Esophagus muscularis mucosa (tissue), 4 donors: ENCODE measurements at regions not wholly inside any gene's neighbourhood (a gene's known extent, or its start where the extent isn't known, plus 50 kb on each side); places are given as distances from the start of the nearest gene placed in this dataset.

ENCODE experiments used
- DNase-seq: peaks from one replicate; pipeline ENCODE4 v3.0.0-alpha.2; 2017; ENCODE audit errors: extremely low spot score
- H3K27ac ChIP-seq, 4 donors: fragments of 200-600 bp; sonication (generic); replicated peaks in 1 of 4; 1 replicate in 3 of 4; 2 replicates in 1 of 4; pipeline ENCODE4 v1.5.1; 2016 to 2019; ENCODE audit warnings: mild to moderate bottlenecking in 1 of 4
- H3K27me3 ChIP-seq, 4 donors: fragments of 200-600 bp; sonication (generic); one replicate each; pipeline versions ENCODE4 v1.5.1 to v1.6.0; 2016 to 2019
- H3K36me3 ChIP-seq, 4 donors: fragments of 200-600 bp; sonication (generic); one replicate each; pipeline ENCODE4 v1.5.1; 2016 to 2019
- H3K4me1 ChIP-seq, 4 donors: fragments of 200-600 bp; sonication (generic); one replicate each; pipeline ENCODE4 v1.5.1; 2016 to 2019
- H3K4me3 ChIP-seq, 4 donors: fragments of 200-600 bp; sonication (generic); 1 replicate in 2 of 4; 2 replicates in 2 of 4; pipeline ENCODE4 v1.5.1; 2016 to 2019; ENCODE audit warnings: mild to moderate bottlenecking in 4 of 4, moderate library complexity in 1 of 4
- H3K9me3 ChIP-seq, 4 donors: fragments of 200-600 bp; sonication (generic); 1 replicate in 3 of 4; 2 replicates in 1 of 4; pipeline ENCODE4 v1.5.1; 2016 to 2019
- CTCF ChIP-seq, 3 experiments: fragments of 200-600 bp in 2 of 3; fragments of 450-650 bp in 1 of 3; sonication (generic) in 2 of 3; IDR thresholded peaks; one replicate each; pipeline ENCODE4 v1.5.1; 2017 to 2019; ENCODE audit warnings: antibody characterized with exemption in 3 of 3, mild to moderate bottlenecking in 2 of 3, moderate library complexity in 1 of 3
- EP300 ChIP-seq: sonication (generic); formaldehyde crosslinking; IDR thresholded peaks from one replicate; pipeline ENCODE4 v1.6.1; 2017; ENCODE audit warnings: antibody characterized with exemption
- POLR2A ChIP-seq: fragments of 450-650 bp; IDR thresholded peaks from one replicate; pipeline ENCODE4 v1.6.1; 2017; ENCODE audit warnings: antibody characterized with exemption, moderate library complexity, mild to moderate bottlenecking, low read depth
- POLR2AphosphoS5 ChIP-seq, 2 donors: sonication (generic); formaldehyde crosslinking; IDR thresholded peaks; one replicate each; pipeline ENCODE4 v1.6.1; 2017; ENCODE audit warnings: antibody characterized with exemption in 2 of 2
- WGBS: methylation state at CpG from one replicate; pipeline ENCODE4 v1.1.5; 2018; 5-methylcytosine and 5-hydroxymethylcytosine counted together
- intact Hi-C: fragments of 100-400 bp; cut with DNase I; formaldehyde crosslinking; loops from one replicate; pipeline ENCODE4 v1.15.1; 2023

DNA sequence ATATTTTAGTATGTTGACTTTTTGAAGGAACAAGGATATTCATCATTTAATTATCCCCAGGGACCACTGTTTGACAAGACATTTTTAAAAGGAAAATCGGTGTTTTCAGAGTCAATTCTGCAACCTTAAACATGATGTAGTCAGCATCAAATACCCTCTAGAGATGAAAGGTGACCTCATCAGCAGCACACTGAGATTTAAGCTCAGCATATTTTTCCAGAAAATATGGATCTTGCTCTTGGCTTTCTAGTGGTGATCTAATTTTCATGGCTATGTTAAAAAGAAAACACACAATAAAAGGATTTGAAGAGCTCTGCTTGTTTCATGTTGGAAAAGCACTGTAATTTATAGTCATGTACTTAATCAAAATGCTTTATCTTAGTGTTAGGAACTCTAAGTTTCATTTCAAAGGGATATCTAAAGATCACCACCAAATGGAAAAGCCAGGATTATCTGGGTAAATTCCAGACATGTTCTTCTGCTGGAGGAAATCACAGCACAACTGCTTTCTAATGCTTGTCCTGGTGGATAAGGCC lies 487.2 kb downstream of the ENC1 start:
- DNase-seq: no peak
- H3K36me3 ChIP-seq: no peaks in the 10 kb centered on the region
- no peaks in the 10 kb centered on the region for H3K9me3 ChIP-seq
- no peaks in the 10 kb centered on the region for H3K27me3 ChIP-seq
- intact Hi-C loops: no loop called here
- peaks cover 0 to 18% (median 18%) of the 10 kb centered on the region in 4 donors for H3K4me1 ChIP-seq
- TF ChIP-seq CTCF (IDR thresholded peaks at IDR 0.05) (no peak), POLR2AphosphoS5 (IDR thresholded peaks at IDR 0.05) (no peak), POLR2A (no peak), EP300 (no peak)
- H3K27ac ChIP-seq: no peak overlapping the region
- WGBS: 33% methylated on average over 1 of the region's 1 CpG
- no peak overlapping the region for H3K4me3 ChIP-seq

DNA sequence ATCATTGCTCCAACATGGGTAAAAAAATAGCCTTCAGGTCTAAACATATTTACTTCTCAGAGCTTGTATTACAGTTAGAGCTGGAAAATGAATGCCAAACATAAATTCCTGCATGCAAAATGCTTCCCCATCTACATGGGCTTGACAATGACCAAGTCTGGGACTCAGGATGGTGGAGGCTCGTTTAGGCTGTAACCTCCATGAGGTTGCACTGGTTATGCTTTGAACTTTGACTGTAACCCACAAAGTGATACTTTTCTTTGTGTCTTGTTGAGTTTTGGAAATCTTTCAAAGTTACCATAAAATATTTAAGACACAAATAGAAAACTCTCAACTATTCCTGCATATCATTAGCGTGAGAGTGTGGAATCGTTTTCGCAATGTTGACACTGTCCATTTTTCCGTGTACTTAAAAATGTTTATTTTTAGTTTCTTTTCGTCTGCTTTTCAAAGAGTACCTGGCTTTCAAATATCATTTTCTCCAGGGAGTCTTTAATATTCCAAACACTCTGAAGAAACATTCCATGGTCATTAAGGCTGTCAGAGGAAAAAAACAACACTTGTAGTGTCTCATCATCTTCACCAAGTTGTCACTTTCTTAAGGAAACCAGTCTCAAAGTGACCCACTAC lies 487.8 kb downstream of the ENC1 start:
- Histone ChIP-seq H3K36me3 (no peaks in the 10 kb centered on the region), H3K27ac (peak overlapping the region in 1 of 4 donors; percentile 21), H3K9me3 (no peaks in the 10 kb centered on the region), H3K4me1 (peaks cover 0 to 18% (median 18%) of the 10 kb centered on the region in 4 donors), H3K27me3 (no peaks in the 10 kb centered on the region), H3K4me3 (no peak overlapping the region)
- TF ChIP-seq POLR2AphosphoS5 (IDR thresholded peaks at IDR 0.05): no peak
- no peak for TF ChIP-seq POLR2A
- no peak for TF ChIP-seq EP300
- TF ChIP-seq CTCF (IDR thresholded peaks at IDR 0.05): no peak
- intact Hi-C loops: no loop called here
- DNase-seq: no peak
- WGBS: 49% methylated on average over 6 of the region's 6 CpGs

DNA sequence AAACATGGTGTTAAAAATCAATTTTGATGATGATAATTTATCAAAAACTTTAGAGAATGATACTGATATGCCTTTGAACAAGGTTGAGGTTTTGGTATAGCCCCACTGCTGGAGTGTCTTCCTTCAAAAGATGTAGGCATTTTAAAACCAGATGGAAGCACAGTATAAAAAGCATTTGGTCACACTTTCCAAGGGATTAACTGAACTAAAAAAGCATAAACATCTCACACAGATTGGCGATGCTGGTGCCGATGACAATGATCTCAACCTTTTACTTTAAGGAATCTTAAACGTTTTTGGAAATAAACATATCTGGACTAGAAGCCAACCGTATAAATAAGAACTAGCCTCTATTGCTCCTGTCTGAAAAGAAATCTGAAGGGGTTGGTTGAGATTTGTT lies 488.4 kb downstream of the ENC1 start:
- Histone ChIP-seq H3K27ac (peak overlapping the region in 1 of 4 donors; percentile 21), H3K27me3 (no peaks in the 10 kb centered on the region), H3K36me3 (no peaks in the 10 kb centered on the region), H3K4me1 (peaks cover 0 to 18% (median 18%) of the 10 kb centered on the region in 4 donors), H3K4me3 (no peak overlapping the region), H3K9me3 (no peaks in the 10 kb centered on the region)
- DNase-seq: no peak
- 21% methylated on average over 4 of the region's 4 CpGs for WGBS
- intact Hi-C loops: no loop called here
- TF ChIP-seq CTCF (IDR thresholded peaks at IDR 0.05) (no peak), POLR2AphosphoS5 (IDR thresholded peaks at IDR 0.05) (no peak), EP300 (no peak), POLR2A (no peak)

DNA sequence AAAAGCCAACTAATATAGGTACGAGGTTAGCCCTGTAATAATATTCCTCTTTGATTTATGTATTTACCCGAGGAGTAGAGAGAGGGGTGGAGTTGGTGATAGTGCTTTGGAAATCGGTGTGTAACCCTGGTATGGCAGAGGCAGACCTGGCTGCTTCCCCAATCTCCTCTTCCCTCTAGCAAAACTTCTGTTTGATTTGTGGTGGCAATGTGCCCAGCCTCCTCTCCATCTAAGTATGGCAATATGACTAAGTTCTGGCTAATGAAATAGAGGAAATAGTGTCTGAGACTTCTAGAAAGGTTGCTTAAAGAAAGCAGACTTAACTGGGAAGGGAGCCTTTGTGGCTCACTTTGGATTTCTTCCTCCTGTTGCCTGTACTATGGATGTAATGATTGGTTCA lies 491.1 kb downstream of the ENC1 start:
- no peak for TF ChIP-seq POLR2AphosphoS5 (IDR thresholded peaks at IDR 0.05)
- TF ChIP-seq EP300: no peak
- no peak for TF ChIP-seq CTCF (IDR thresholded peaks at IDR 0.05)
- TF ChIP-seq POLR2A: no peak
- H3K9me3 ChIP-seq: no peaks in the 10 kb centered on the region
- no peak overlapping the region for H3K27ac ChIP-seq
- H3K4me1 ChIP-seq: peaks cover 0 to 24% (median 18%) of the 10 kb centered on the region in 4 donors
- no peak overlapping the region for H3K4me3 ChIP-seq
- no peak for DNase-seq
- intact Hi-C loops: no loop called here
- H3K36me3 ChIP-seq: no peaks in the 10 kb centered on the region
- no peaks in the 10 kb centered on the region for H3K27me3 ChIP-seq
- 24% methylated on average over 3 of the region's 3 CpGs for WGBS

DNA sequence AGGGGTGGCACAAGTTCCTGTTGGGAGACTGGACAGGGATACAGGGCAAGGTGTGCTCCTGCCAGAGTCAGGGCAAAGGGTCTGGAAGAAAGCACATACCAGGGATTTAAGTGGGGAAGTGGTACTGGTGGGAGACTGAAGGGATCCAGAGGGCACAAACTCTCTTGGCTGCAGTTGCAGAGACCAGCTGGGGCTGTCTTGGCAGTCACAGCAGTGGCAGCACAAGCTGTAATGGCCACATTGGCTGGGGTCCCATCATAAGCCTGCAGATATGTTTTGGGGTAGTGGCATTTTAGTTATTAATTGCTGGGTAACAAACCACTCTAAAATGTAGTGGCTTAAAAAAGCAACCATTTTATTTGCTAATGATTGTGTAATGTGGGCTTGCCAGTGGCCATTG lies 492.2 kb downstream of the ENC1 start:
- Histone ChIP-seq H3K9me3 (no peaks in the 10 kb centered on the region), H3K27ac (no peak overlapping the region), H3K4me3 (no peak overlapping the region), H3K36me3 (no peaks in the 10 kb centered on the region), H3K27me3 (no peaks in the 10 kb centered on the region), H3K4me1 (peaks cover 0 to 24% (median 17%) of the 10 kb centered on the region in 4 donors)
- TF ChIP-seq POLR2AphosphoS5 (IDR thresholded peaks at IDR 0.05) (no peak), CTCF (IDR thresholded peaks at IDR 0.05) (no peak), POLR2A (no peak), EP300 (no peak)
- no peak for DNase-seq
- intact Hi-C loops: no loop called here
